HepG2 (cell line): ENCODE measurements at regions not wholly inside any gene's neighbourhood (a gene's known extent, or its start where the extent isn't known, plus 50 kb on each side); places are given as distances from the start of the nearest gene placed in this dataset.

Experiments used
- ATAC-seq: fragments of 200-7000 bp; cut with Tn5 transposase; 3 replicates; pipeline ENCODE4 v1.9.1; 2020; ENCODE audit warnings: mild to moderate bottlenecking, moderate library complexity
- BruUV-seq: library from RNA; stranded (reverse); fragments of 400-500 nt; replicated peaks from 2 replicates; lab custom pipeline; 2021; lab: Mats Ljungman, UMichigan
- CTCF ChIA-PET: fragments of 300-600 bp; formaldehyde crosslinking; extraction: SDS; loops from one replicate; lab custom pipeline; 2021; ENCODE audit warnings: low total read pairs, inconsistent platforms, low intra/inter-chr PET ratio; lab: Yijun Ruan, JAX
- POLR2A ChIA-PET: fragments of 350-600 bp; sonication (Branson Sonifier 250); formaldehyde crosslinking; loops from one replicate; lab custom pipeline; 2020; ENCODE audit warnings: antibody characterized with exemption, inconsistent platforms; lab: Yijun Ruan, JAX
- DNase-seq: peaks from one replicate; pipeline ENCODE4 v3.0.0-alpha.2; 2015; ENCODE audit warnings: low spot score
- FAIRE-seq: peaks from 3 replicates; lab custom pipeline; 2011; peaks lifted over from hg19 to GRCh38; lab: Jason Lieb, UNC
- H2AFZ ChIP-seq: one replicate; pipeline ENCODE4 v1.6.1; 2011; ENCODE audit warnings: low read length, inconsistent platforms
- H3K27ac ChIP-seq: fragments of 300-600 bp; 3 replicates; pipeline ENCODE4 v1.8.0; 2011; ENCODE audit warnings: mixed run types, mild to moderate bottlenecking, mixed read lengths, low read length, inconsistent platforms; ENCODE audit not compliant: insufficient read depth; ENCODE audit errors: extremely low read length
- H3K27me3 ChIP-seq, 2 experiments: fragments of 200-600 bp in 1 of 2; 2 replicates in 1 of 2; 3 replicates in 1 of 2; pipeline versions ENCODE4 v1.6.0 to v1.8.0; 2011; ENCODE audit warnings: low read length in 2 of 2, mild to moderate bottlenecking in 2 of 2, moderate library complexity in 2 of 2, inconsistent platforms in 1 of 2; ENCODE audit not compliant: insufficient read depth in 2 of 2, control insufficient read depth in 1 of 2
- H3K36me3 ChIP-seq, 2 experiments: fragments of 200-600 bp in 1 of 2; replicated peaks in 1 of 2; 2 replicates in 1 of 2; 3 replicates in 1 of 2; pipeline versions ENCODE4 v1.5.1 to v1.8.0; 2011; ENCODE audit warnings: low read length in 2 of 2, inconsistent platforms in 1 of 2; ENCODE audit not compliant: insufficient read depth in 2 of 2, control insufficient read depth in 1 of 2
- H3K4me1 ChIP-seq: 2 replicates; pipeline ENCODE4 v1.5.1; 2012; ENCODE audit warnings: low read length, inconsistent platforms; ENCODE audit not compliant: insufficient read depth
- H3K4me2 ChIP-seq: 2 replicates; pipeline ENCODE4 v1.6.0; 2011; ENCODE audit warnings: low read depth, low read length, inconsistent platforms
- H3K4me3 ChIP-seq, 3 experiments: fragments of 200-600 bp in 1 of 3; sonication (generic), shearing (Covaris generic) in 1 of 3; replicated peaks in 1 of 3; 2 replicates each; pipeline ENCODE4 v1.5.1; 2011 to 2016; ENCODE audit warnings: low read length in 3 of 3, inconsistent platforms in 2 of 3, low read depth in 2 of 3, mild to moderate bottlenecking in 2 of 3, control low read depth in 1 of 3, mixed read lengths in 1 of 3; ENCODE audit not compliant: insufficient read depth in 1 of 3
- H3K79me2 ChIP-seq: one replicate; pipeline ENCODE4 v1.6.1; 2011; ENCODE audit warnings: low read length, inconsistent platforms; ENCODE audit not compliant: insufficient read depth
- H3K9ac ChIP-seq: 2 replicates; pipeline ENCODE4 v1.6.0; 2011; ENCODE audit warnings: mild to moderate bottlenecking, low read depth, low read length, inconsistent platforms; ENCODE audit not compliant: insufficient read depth
- H3K9me3 ChIP-seq: 2 replicates; pipeline ENCODE4 v1.5.1; 2012; ENCODE audit warnings: mild to moderate bottlenecking, low read length
- H4K20me1 ChIP-seq: 2 replicates; pipeline ENCODE4 v1.6.0; 2011; ENCODE audit warnings: inconsistent platforms, mild to moderate bottlenecking, low read length, moderate library complexity; ENCODE audit not compliant: insufficient read depth
- CHD2 ChIP-seq: IDR thresholded peaks from 2 replicates; pipeline ENCODE4 v1.6.1; 2011; ENCODE audit warnings: low read depth, low read length, improper control_type of control experiment
- CREM ChIP-seq, 2 experiments: sonication (generic) in 1 of 2; formaldehyde crosslinking in 1 of 2; IDR thresholded peaks; 2 replicates each; pipeline versions ENCODE4 v1.4.0 to v1.6.1; 2016 to 2020; ENCODE audit warnings: antibody characterized with exemption in 1 of 2, mild to moderate bottlenecking in 1 of 2, missing genetic modification reagents in 1 of 2
- HNF4A ChIP-seq: sonication (generic); formaldehyde crosslinking; IDR thresholded peaks from 2 replicates; pipeline ENCODE4 v1.4.0; 2020; ENCODE audit warnings: missing genetic modification reagents
- KDM3A ChIP-seq: IDR thresholded peaks from 2 replicates; pipeline ENCODE4 v1.6.1; 2018; ENCODE audit warnings: low read depth, missing compliant biosample characterization
- MTF2 ChIP-seq: sonication (generic); formaldehyde crosslinking; IDR thresholded peaks from 2 replicates; pipeline ENCODE4 v1.5.0; 2020; ENCODE audit warnings: missing genetic modification reagents, borderline replicate concordance
- NR0B2 ChIP-seq: sonication (generic); formaldehyde crosslinking; IDR thresholded peaks from 2 replicates; pipeline ENCODE4 v1.4.0; 2020; ENCODE audit warnings: mild to moderate bottlenecking, missing genetic modification reagents
- PHF21A ChIP-seq: sonication (generic); formaldehyde crosslinking; IDR thresholded peaks from 2 replicates; pipeline ENCODE4 v1.5.0; 2020; ENCODE audit warnings: mild to moderate bottlenecking, missing genetic modification reagents
- SOX6 ChIP-seq, 2 experiments: fragments of 450-650 bp in 1 of 2; sonication (generic) in 1 of 2; formaldehyde crosslinking in 1 of 2; IDR thresholded peaks; 2 replicates each; pipeline versions ENCODE4 v1.4.0 to v1.6.1; 2017 to 2020; ENCODE audit warnings: antibody characterized with exemption in 1 of 2, mild to moderate bottlenecking in 1 of 2, missing genetic modification reagents in 1 of 2
- SSRP1 ChIP-seq: IDR thresholded peaks from 2 replicates; pipeline ENCODE4 v1.6.1; 2016; ENCODE audit warnings: control low read depth
- SYNCRIP ChIP-seq: fragments of 200-400 bp; formaldehyde crosslinking; IDR thresholded peaks from 2 replicates; pipeline ENCODE4 v1.6.1; 2018; ENCODE audit warnings: mild to moderate bottlenecking, low read depth, low read length; ENCODE audit not compliant: insufficient read depth
- TCF7 ChIP-seq: sonication (generic); IDR thresholded peaks from 2 replicates; pipeline ENCODE4 v1.6.1; 2016; ENCODE audit warnings: antibody characterized with exemption, low read depth
- UBTF ChIP-seq: sonication (generic); formaldehyde crosslinking; IDR thresholded peaks from 2 replicates; pipeline ENCODE4 v1.4.0; 2020; ENCODE audit warnings: mild to moderate bottlenecking, missing genetic modification reagents
- ZHX1 ChIP-seq: sonication (generic); formaldehyde crosslinking; IDR thresholded peaks from 2 replicates; pipeline ENCODE4 v1.8.1; 2022; ENCODE audit warnings: low read depth, mild to moderate bottlenecking, missing genetic modification reagents
- ZNF263 ChIP-seq: sonication (generic); formaldehyde crosslinking; IDR thresholded peaks from 2 replicates; pipeline ENCODE4 v1.4.0; 2020; ENCODE audit warnings: missing genetic modification reagents
- ZNF556 ChIP-seq: sonication (generic); formaldehyde crosslinking; IDR thresholded peaks from 2 replicates; pipeline ENCODE4 v1.4.0; 2020; ENCODE audit warnings: mild to moderate bottlenecking, missing genetic modification reagents, borderline replicate concordance
- ZNF572 ChIP-seq: sonication (generic); formaldehyde crosslinking; IDR thresholded peaks from 2 replicates; pipeline ENCODE4 v1.5.1; 2020; ENCODE audit warnings: mild to moderate bottlenecking, missing genetic modification reagents
- ZNF704 ChIP-seq: sonication (generic); formaldehyde crosslinking; IDR thresholded peaks from 2 replicates; pipeline ENCODE4 v1.8.1; 2023; ENCODE audit warnings: mild to moderate bottlenecking, inconsistent platforms, moderate library complexity, missing genetic modification reagents, borderline replicate concordance
- ZNF746 ChIP-seq: sonication (generic); formaldehyde crosslinking; IDR thresholded peaks from 2 replicates; pipeline ENCODE4 v1.8.0; 2022; ENCODE audit warnings: mild to moderate bottlenecking, missing genetic modification reagents
- WGBS: methylation state at CpG from one replicate; pipeline ENCODE4 v1.1.6; 2017; ENCODE audit warnings: low lambda C conversion rate; 5-methylcytosine and 5-hydroxymethylcytosine counted together
- in situ Hi-C: cut with HindIII; loops from 2 replicates; pipeline ENCODE4 v1.10.0; 2017; ENCODE audit warnings: low pct_unique_long_range_greater_than_20kb; ENCODE audit not compliant: extremely low pct_ligation_motif_present
- intact Hi-C: fragments of 100-400 bp; cut with micrococcal nuclease; formaldehyde crosslinking; loops from one replicate; pipeline ENCODE4 v1.10.0; 2022; ENCODE audit not compliant: unreplicated experiment

- no peak for TF ChIP-seq UBTF (CRISPR knock-in tag)
- TF ChIP-seq ZNF746 (CRISPR knock-in tag): no peak
- TF ChIP-seq SSRP1 (CRISPR knock-in tag): no peak
- no peak for TF ChIP-seq ZNF572 (CRISPR knock-in tag)
Observed at GRCh38 chr10:52636874-52637273, 135.7 kb downstream of the MBL2 start (continued).

- peak; percentile 90 for ATAC-seq
- H3K27me3 ChIP-seq: no peaks in the 10 kb centered on the region
- peak; percentile 92 for DNase-seq
- H3K9me3 ChIP-seq: no peaks in the 10 kb centered on the region
- H4K20me1 ChIP-seq: no peaks in the 10 kb centered on the region
- H3K4me3 ChIP-seq: no peak overlapping the region
- H3K4me2 ChIP-seq: no peak overlapping the region
- ChIA-PET CTCF (no interaction called here), POLR2A (no interaction called here)
- no peaks in the 10 kb centered on the region for H3K79me2 ChIP-seq
- peaks cover 27% of the 10 kb centered on the region for H3K4me1 ChIP-seq
- no peak overlapping the region for H3K27ac ChIP-seq
- no peak overlapping the region for H2AFZ ChIP-seq
- intact Hi-C loops: no loop called here
- H3K9ac ChIP-seq: no peak overlapping the region
- no TSS peak for BruUV-seq
- H3K36me3 ChIP-seq: no peaks in the 10 kb centered on the region
- in situ Hi-C loops: no loop called here
- FAIRE-seq: peak; percentile 44
- WGBS: 0% methylated on average over 1 of the region's 1 CpG
- TF ChIP-seq NR0B2 (CRISPR knock-in tag): no peak
- TF ChIP-seq ZNF263 (CRISPR knock-in tag): no peak
- peak; percentile 87 for TF ChIP-seq HNF4A (CRISPR knock-in tag)
- TF ChIP-seq PHF21A (CRISPR knock-in tag): no peak
- TF ChIP-seq ZNF704 (CRISPR knock-in tag): no peak
- no peak for TF ChIP-seq ZNF556 (CRISPR knock-in tag)
- 0 out of 2 replicates have a peak, but pooled peaks have one; percentile 22 for TF ChIP-seq CREM (IDR thresholded peaks at IDR 0.05)
- no peak for TF ChIP-seq CREM (CRISPR knock-in tag; IDR thresholded peaks at IDR 0.05)
- no peak for TF ChIP-seq CHD2
- TF ChIP-seq TCF7: 0 out of 2 replicates have a peak, but pooled peaks have one; percentile 28
- no peak for TF ChIP-seq ZHX1
- no peak for TF ChIP-seq SYNCRIP
- no peak for TF ChIP-seq MTF2
- no peak for TF ChIP-seq SOX6 (IDR thresholded peaks at IDR 0.05)
- peak; percentile 34 for TF ChIP-seq SOX6 (CRISPR knock-in tag; IDR thresholded peaks at IDR 0.05)
- TF ChIP-seq KDM3A (CRISPR knock-in tag): no peak
Observed at GRCh38 chr10:52637592-52637991, 135.0 kb downstream of the MBL2 start.
